ENCODE measurements at regions not wholly inside any gene's neighbourhood (a gene's known extent, or its start where the extent isn't known, plus 50 kb on each side); places are given as distances from the start of the nearest gene placed in this dataset.

DNA sequence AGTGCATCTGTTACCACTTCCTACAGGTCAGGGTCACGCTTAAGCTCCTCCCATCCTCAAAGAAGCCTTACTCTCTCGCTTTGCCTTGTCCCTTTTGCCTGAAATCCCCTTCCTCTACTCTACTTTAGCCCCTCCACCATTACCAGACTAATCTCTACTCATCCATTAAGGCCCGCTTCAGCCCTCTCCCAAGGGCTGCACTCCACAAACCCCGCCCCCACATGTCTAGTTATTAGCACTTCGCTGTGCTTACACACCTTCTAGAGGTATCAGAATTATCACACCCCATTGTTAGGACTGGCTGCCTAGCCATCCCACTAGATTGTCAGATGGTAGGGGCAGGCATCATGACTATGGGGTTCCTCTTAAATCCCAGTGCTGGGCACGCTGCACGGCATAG, 565.7 kb upstream of the WWC1 start:
- TF ChIP-seq, protein P1, sequence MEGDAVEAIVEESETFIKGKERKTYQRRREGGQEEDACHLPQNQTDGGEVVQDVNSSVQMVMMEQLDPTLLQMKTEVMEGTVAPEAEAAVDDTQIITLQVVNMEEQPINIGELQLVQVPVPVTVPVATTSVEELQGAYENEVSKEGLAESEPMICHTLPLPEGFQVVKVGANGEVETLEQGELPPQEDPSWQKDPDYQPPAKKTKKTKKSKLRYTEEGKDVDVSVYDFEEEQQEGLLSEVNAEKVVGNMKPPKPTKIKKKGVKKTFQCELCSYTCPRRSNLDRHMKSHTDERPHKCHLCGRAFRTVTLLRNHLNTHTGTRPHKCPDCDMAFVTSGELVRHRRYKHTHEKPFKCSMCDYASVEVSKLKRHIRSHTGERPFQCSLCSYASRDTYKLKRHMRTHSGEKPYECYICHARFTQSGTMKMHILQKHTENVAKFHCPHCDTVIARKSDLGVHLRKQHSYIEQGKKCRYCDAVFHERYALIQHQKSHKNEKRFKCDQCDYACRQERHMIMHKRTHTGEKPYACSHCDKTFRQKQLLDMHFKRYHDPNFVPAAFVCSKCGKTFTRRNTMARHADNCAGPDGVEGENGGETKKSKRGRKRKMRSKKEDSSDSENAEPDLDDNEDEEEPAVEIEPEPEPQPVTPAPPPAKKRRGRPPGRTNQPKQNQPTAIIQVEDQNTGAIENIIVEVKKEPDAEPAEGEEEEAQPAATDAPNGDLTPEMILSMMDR (IDR thresholded peaks at IDR 0.05): no peak
- TF ChIP-seq POLR2A (IDR thresholded peaks at IDR 0.05): no peak
- no peak for DNase-seq
- intact Hi-C loops (cut with DNase I): loop anchor here in 1 of 2 donors (10.0 kb wide), 1 partner anchor 319 kb away; no protein-coding TSS in a partner anchor
- Histone ChIP-seq H3K27me3 (no peaks in the 10 kb centered on the region), H3K27ac (no peak overlapping the region), H3K9me3 (no peaks in the 10 kb centered on the region), H3K4me1 (no peaks in the 10 kb centered on the region), H3K4me3 (no peak overlapping the region), H3K36me3 (no peaks in the 10 kb centered on the region)
- 84% methylated on average over 7 of the region's 7 CpGs for WGBS (ENCODE audit: insufficient coverage, low coverage, low lambda C conversion rate, missing lambda C conversion rate)
- no peak for ATAC-seq

DNA sequence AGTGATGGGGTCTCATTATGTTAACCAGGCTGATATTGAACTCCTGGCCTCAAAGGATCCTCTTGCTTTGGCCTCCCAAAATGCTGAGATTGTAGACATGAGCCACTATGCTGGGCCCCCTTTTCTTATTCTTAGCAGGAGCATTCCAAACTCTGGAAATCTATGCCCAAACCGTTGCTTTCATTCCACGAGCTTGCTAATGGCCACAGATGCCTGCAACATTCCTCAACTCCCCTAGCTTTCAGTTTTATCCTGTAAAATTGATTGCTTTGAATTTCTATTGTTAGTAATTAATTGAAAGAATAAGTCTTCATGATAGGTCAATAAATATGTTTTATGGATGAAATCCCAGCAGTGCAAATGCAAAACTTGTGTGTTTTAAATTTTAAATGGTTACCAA, 564.8 kb upstream of the WWC1 start:
- DNase-seq: no peak
- Histone ChIP-seq H3K4me1 (no peaks in the 10 kb centered on the region), H3K9me3 (no peaks in the 10 kb centered on the region), H3K36me3 (no peaks in the 10 kb centered on the region), H3K4me3 (no peak overlapping the region), H3K27me3 (no peaks in the 10 kb centered on the region), H3K27ac (no peak overlapping the region)
- no peak for TF ChIP-seq POLR2A (IDR thresholded peaks at IDR 0.05)
- TF ChIP-seq, protein P1 (IDR thresholded peaks at IDR 0.05): no peak
- ATAC-seq: no peak
- 54% methylated on average over 2 of the region's 2 CpGs for WGBS (ENCODE audit: insufficient coverage, low coverage, low lambda C conversion rate, missing lambda C conversion rate)
- intact Hi-C loops (cut with DNase I): loop anchor here in 1 of 2 donors (10.0 kb wide), 1 partner anchor 318 kb away; no protein-coding TSS in a partner anchor

DNA sequence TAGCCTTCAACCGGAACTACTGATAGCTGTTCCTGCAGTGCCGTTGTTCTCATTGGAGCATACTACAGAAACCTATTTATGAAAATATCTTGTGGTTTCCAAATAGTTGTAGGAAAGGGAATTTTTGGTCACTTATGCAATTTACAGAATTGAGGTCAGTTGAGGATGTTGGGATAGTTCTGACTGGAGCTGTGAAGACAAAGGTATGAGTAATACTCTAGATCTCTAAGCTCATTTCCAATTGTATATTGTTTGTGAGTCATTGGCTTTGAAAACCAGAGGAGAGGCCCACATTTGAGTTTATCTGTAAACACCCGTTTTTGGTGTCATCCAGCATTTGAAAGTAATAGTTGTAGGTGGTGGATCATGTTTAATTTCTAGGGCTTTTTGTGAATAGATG, 561.3 kb upstream of the WWC1 start:
- Histone ChIP-seq H3K27ac (no peak overlapping the region), H3K9me3 (no peaks in the 10 kb centered on the region), H3K27me3 (no peaks in the 10 kb centered on the region), H3K36me3 (no peaks in the 10 kb centered on the region), H3K4me1 (no peaks in the 10 kb centered on the region), H3K4me3 (no peak overlapping the region)
- TF ChIP-seq POLR2A (IDR thresholded peaks at IDR 0.05): no peak
- TF ChIP-seq, protein P1 (IDR thresholded peaks at IDR 0.05): no peak
- no peak for DNase-seq
- WGBS (ENCODE audit: insufficient coverage, low coverage, low lambda C conversion rate, missing lambda C conversion rate): 74% methylated on average over 3 of the region's 3 CpGs
- ATAC-seq: no peak
- intact Hi-C loops (cut with DNase I): no loop called here

DNA sequence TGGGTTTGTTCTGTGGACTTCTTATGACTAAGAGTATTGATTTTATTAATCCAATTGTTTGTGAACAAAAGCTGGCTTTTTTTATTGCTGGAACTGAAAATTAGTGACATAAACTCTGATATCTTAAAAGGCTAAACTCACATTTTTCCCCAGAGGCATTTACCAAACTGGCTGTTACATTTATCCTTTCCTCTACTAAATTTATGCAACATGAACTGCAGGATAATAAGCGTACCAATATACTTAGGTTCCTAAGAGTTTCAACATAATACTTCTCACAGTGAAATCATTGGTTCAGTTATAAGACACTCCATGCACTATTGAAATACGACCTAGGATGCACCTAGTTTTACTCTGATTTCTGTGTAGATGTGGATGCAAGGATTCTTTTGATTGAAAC, 560.8 kb upstream of the WWC1 start:
- no peak for DNase-seq
- H3K9me3 ChIP-seq: no peaks in the 10 kb centered on the region
- no peaks in the 10 kb centered on the region for H3K27me3 ChIP-seq
- TF ChIP-seq, protein P1 (IDR thresholded peaks at IDR 0.05): no peak
- no peak for TF ChIP-seq POLR2A (IDR thresholded peaks at IDR 0.05)
- no peaks in the 10 kb centered on the region for H3K4me1 ChIP-seq
- no peak for ATAC-seq
- intact Hi-C loops (cut with DNase I): no loop called here
- H3K27ac ChIP-seq: no peak overlapping the region
- H3K4me3 ChIP-seq: no peak overlapping the region
- H3K36me3 ChIP-seq: no peaks in the 10 kb centered on the region
- WGBS (ENCODE audit: insufficient coverage, low coverage, low lambda C conversion rate, missing lambda C conversion rate): 67% methylated on average over 2 of the region's 2 CpGs

DNA sequence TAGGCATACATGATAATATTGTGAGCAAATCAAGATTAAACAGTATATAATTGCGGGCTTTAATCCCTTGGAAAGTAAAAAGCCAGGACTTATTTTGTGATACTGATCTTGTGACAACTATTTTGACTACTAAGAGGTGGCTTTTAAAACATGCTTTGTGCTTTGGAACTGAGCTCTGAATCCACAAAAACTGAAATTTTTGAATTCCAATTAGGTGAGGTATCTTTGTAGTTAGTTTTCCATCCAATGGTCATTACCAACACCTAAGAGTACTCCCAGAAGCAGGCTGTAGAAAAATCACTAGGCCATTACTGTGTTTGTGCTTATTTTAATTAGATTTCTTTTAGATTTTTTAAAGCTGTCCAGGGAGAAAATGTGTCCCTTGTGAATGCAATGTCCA, 559.5 kb upstream of the WWC1 start:
- Histone ChIP-seq H3K27ac (no peak overlapping the region), H3K36me3 (no peaks in the 10 kb centered on the region), H3K4me3 (no peak overlapping the region), H3K27me3 (no peaks in the 10 kb centered on the region), H3K9me3 (no peaks in the 10 kb centered on the region), H3K4me1 (no peaks in the 10 kb centered on the region)
- WGBS (ENCODE audit: insufficient coverage, low coverage, low lambda C conversion rate, missing lambda C conversion rate): 87% methylated on average over 1 of the region's 1 CpG
- no peak for DNase-seq
- intact Hi-C loops (cut with DNase I): no loop called here
- TF ChIP-seq, protein P1 (IDR thresholded peaks at IDR 0.05): no peak
- ATAC-seq: no peak
